ENCODE measurements at regions not wholly inside any gene's neighbourhood (a gene's known extent, or its start where the extent isn't known, plus 50 kb on each side); places are given as distances from the start of the nearest gene placed in this dataset.

DNA sequence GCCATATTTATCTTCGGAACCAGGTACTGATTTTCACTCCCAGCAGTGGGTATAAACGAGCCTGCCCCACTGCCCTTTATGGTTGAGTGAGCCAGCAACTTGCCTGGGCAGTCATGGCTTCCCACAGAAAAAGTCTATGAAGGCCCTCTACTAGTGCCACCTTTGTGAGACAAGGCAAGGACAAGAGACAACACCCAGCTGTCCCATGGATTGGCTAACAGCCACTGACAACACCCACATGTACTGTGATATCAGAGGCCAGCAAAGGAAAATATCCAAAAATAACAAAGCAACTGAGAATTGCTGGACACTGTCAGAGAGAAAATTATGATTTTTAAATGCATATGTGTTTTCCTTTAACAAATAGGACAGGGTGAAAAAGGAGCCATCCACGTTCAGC is 248.4 kb upstream of the TTC29 start:
- no peak for DNase-seq (ENCODE audit: low spot score in 2 of 2)
- 61 to 69% methylated on average over 3 of the region's 3 CpGs for WGBS, 2 donors
- TF ChIP-seq, protein P1, sequence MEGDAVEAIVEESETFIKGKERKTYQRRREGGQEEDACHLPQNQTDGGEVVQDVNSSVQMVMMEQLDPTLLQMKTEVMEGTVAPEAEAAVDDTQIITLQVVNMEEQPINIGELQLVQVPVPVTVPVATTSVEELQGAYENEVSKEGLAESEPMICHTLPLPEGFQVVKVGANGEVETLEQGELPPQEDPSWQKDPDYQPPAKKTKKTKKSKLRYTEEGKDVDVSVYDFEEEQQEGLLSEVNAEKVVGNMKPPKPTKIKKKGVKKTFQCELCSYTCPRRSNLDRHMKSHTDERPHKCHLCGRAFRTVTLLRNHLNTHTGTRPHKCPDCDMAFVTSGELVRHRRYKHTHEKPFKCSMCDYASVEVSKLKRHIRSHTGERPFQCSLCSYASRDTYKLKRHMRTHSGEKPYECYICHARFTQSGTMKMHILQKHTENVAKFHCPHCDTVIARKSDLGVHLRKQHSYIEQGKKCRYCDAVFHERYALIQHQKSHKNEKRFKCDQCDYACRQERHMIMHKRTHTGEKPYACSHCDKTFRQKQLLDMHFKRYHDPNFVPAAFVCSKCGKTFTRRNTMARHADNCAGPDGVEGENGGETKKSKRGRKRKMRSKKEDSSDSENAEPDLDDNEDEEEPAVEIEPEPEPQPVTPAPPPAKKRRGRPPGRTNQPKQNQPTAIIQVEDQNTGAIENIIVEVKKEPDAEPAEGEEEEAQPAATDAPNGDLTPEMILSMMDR (IDR thresholded peaks at IDR 0.05): no peak
- no peak for TF ChIP-seq POLR2A (IDR thresholded peaks at IDR 0.05)
- no peak overlapping the region for H3K4me3 ChIP-seq (ENCODE audit: low read depth, poor library complexity, severe bottlenecking)
- intact Hi-C loops (cut with DNase I; ENCODE audit: low total_unique reads): no loop called here

DNA sequence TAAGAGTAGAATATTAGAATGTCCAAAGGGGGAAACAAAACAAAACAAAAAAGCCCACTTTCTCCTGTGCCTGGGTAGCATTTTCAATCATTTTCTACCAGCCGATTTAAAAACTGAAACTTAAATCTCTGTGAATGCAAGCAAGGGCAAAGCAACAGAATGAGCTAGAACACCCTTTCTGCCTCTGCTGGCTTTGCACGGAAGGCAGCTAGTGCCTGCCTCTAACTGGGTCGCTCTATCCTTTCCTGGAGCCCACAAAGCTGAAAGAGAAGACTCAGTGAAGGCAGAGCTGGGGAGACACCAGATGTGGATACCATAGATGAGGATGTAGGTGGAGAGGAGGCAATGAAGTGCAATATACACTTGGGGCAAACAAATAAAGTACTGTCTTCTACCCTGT is 248.9 kb upstream of the TTC29 start:
- no peak for TF ChIP-seq POLR2A (IDR thresholded peaks at IDR 0.05)
- TF ChIP-seq, protein P1 (IDR thresholded peaks at IDR 0.05): no peak
- no peak for DNase-seq (ENCODE audit: low spot score in 2 of 2)
- WGBS, 2 donors: 64 to 68% methylated on average over 3 of the region's 3 CpGs
- H3K4me3 ChIP-seq (ENCODE audit: low read depth, poor library complexity, severe bottlenecking): no peak overlapping the region
- intact Hi-C loops (cut with DNase I; ENCODE audit: low total_unique reads): no loop called here

- intact Hi-C loops (cut with DNase I; ENCODE audit: low total_unique reads): no loop called here
- H3K4me3 ChIP-seq (ENCODE audit: low read depth, poor library complexity, severe bottlenecking): no peak overlapping the region
- 85 to 93% methylated on average over 2 of the region's 2 CpGs for WGBS, 2 donors
- no peak for DNase-seq (ENCODE audit: low spot score in 2 of 2)
- TF ChIP-seq POLR2A (IDR thresholded peaks at IDR 0.05): no peak
- TF ChIP-seq, protein P1 (IDR thresholded peaks at IDR 0.05): no peak
Observed at GRCh38 chr4:147195386-147195785, 249.7 kb upstream of the TTC29 start.

DNA sequence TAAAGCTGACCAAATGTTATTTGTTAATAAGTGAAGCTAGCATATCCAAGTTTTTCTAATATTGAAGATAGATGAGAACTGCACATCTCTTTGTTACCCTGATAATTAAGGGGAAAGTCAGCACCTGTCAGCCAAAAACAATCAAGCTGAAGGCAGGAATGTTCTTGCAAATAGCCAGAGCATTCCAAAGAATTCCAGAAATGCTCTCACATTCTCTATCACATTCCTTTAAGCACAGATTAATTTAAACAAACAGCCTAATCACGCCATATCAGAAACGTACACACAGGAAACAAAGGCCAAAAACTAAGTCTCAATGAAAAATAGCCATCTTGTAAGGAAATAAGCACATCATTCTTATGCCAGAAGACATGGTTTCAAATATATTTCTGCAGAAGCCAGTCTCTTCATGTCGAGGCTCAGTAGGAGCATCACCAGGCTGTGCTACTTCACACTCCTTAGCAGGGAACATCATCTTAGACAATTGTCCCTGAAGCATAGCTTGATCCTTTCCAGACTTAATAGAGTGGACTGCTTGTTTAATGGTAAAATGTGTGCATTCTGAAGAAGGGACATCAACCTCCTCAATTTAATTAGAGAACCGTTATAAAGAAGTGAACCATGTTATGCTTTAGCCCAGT is 252.9 kb upstream of the TTC29 start:
- intact Hi-C loops (cut with DNase I; ENCODE audit: low total_unique reads): no loop called here
- no peak for TF ChIP-seq POLR2A (IDR thresholded peaks at IDR 0.05)
- TF ChIP-seq, protein P1 (IDR thresholded peaks at IDR 0.05): no peak
- DNase-seq (ENCODE audit: low spot score in 2 of 2): no peak
- 54 to 61% methylated on average over 4 of the region's 4 CpGs for WGBS, 2 donors
- no peak overlapping the region for H3K4me3 ChIP-seq (ENCODE audit: low read depth, poor library complexity, severe bottlenecking)

DNA sequence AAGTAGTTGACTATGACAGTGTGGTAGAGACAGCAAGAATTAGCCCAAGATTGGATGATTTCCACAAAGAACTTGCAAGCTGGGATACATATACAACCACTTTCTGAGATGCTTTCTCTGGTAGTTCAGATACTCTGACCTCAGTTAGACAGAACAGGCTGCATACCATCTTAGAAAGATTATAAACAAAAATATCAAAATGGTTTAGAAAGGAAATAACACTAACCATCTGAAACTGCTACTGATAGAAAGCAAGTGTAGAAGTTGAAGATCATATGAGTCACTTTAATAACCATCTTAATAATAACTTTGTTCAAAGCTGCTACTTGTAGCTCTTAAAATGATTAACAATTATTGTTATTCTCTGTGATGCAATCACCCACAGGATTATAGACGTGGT is 255.4 kb upstream of the TTC29 start:
- no peak for DNase-seq (ENCODE audit: low spot score in 2 of 2)
- 63 to 71% methylated on average over 1 of the region's 1 CpG for WGBS, 2 donors
- H3K4me3 ChIP-seq (ENCODE audit: low read depth, poor library complexity, severe bottlenecking): no peak overlapping the region
- intact Hi-C loops (cut with DNase I; ENCODE audit: low total_unique reads): no loop called here
- no peak for TF ChIP-seq POLR2A (IDR thresholded peaks at IDR 0.05)
- TF ChIP-seq, protein P1 (IDR thresholded peaks at IDR 0.05): no peak

GRCh38 chr4:147206807-147207206 is 261.1 kb upstream of the TTC29 start:
- intact Hi-C loops (cut with DNase I; ENCODE audit: low total_unique reads): no loop called here
- no peak for DNase-seq (ENCODE audit: low spot score in 2 of 2)
- TF ChIP-seq, protein P1 (IDR thresholded peaks at IDR 0.05): no peak
- TF ChIP-seq POLR2A (IDR thresholded peaks at IDR 0.05): no peak
- H3K4me3 ChIP-seq (ENCODE audit: low read depth, poor library complexity, severe bottlenecking): no peak overlapping the region
